Endothelial cell (in vitro differentiated cells): ENCODE measurements at regions not wholly inside any gene's neighbourhood (a gene's known extent, or its start where the extent isn't known, plus 50 kb on each side); places are given as distances from the start of the nearest gene placed in this dataset.

ENCODE experiments used
- DNase-seq: peaks from one replicate; pipeline ENCODE4 v3.0.0; 2021; ENCODE audit warnings: low spot score
- H3K27ac Mint-ChIP-seq: one replicate; pipeline ENCODE4 v1.8.0; 2021; ENCODE audit warnings: mixed read lengths, inconsistent platforms; ENCODE audit not compliant: unreplicated experiment
- H3K27me3 Mint-ChIP-seq: one replicate; pipeline ENCODE4 v1.8.0; 2021; ENCODE audit warnings: mild to moderate bottlenecking, moderate library complexity, mixed read lengths, inconsistent platforms; ENCODE audit not compliant: unreplicated experiment
- H3K36me3 Mint-ChIP-seq: one replicate; pipeline ENCODE4 v1.8.0; 2021; ENCODE audit warnings: mild to moderate bottlenecking, low read depth, mixed read lengths, inconsistent platforms; ENCODE audit not compliant: unreplicated experiment
- H3K4me1 Mint-ChIP-seq: one replicate; pipeline ENCODE4 v1.8.0; 2021; ENCODE audit warnings: mild to moderate bottlenecking, mixed read lengths, inconsistent platforms; ENCODE audit not compliant: unreplicated experiment
- H3K4me3 Mint-ChIP-seq: one replicate; pipeline ENCODE4 v1.8.0; 2021; ENCODE audit warnings: mild to moderate bottlenecking, mixed read lengths, inconsistent platforms; ENCODE audit not compliant: unreplicated experiment
- H3K9me3 Mint-ChIP-seq: one replicate; pipeline ENCODE4 v1.8.0; 2021; ENCODE audit warnings: mixed read lengths, inconsistent platforms; ENCODE audit not compliant: unreplicated experiment
- CTCF ChIP-seq: fragments of 200-600 bp; sonication (generic); IDR thresholded peaks from one replicate; pipeline ENCODE4 v1.5.0; 2021; ENCODE audit warnings: antibody characterized with exemption; ENCODE audit not compliant: unreplicated experiment

GRCh38 chr3:73680391-73681095 lies 55.8 kb upstream of the PDZRN3 start:
- DNase-seq = no peak
- H3K4me1 Mint-ChIP-seq = no peaks in the 10 kb centered on the region
- H3K9me3 Mint-ChIP-seq = no peaks in the 10 kb centered on the region
- TF ChIP-seq CTCF = no peak
- peaks cover under 1% of the 10 kb centered on the region for H3K27me3 Mint-ChIP-seq
- H3K36me3 Mint-ChIP-seq = no peaks in the 10 kb centered on the region
- no peak overlapping the region for H3K27ac Mint-ChIP-seq
- H3K4me3 Mint-ChIP-seq = no peak overlapping the region

DNA sequence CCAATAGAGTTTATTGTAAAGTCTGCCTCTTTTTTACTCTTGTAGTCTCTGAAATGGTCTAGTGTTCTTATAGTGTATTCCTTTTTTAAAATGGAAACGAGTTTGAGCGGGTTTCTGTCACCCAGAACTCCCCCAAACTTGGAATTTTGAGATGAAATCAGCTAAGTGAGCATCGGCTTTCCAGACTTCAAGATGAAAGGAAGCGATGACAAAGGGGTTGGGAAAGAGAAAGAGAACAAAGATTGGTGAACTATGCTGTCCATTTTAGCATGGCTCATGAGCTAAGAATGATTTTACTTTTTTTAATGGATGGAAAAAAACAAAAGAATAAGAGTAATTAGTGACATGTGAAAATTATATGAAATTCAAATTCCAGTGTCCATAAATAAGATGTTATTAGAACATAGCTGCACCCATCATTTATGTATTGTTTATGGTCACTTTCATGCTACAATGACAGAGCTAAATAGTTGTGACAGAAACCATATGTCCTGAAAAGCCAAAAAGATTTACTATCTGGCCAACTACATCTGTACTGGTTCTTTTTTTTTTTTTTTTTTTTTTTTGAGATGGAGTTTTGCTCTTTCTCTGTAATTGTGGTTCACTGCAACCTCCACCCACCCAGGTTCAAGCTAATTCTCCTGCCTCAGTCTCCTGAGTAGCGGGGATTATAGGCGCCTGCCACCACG lies 52.7 kb upstream of the PDZRN3 start:
- H3K4me3 Mint-ChIP-seq = no peak overlapping the region
- no peak for DNase-seq
- H3K27me3 Mint-ChIP-seq = no peaks in the 10 kb centered on the region
- H3K9me3 Mint-ChIP-seq = no peaks in the 10 kb centered on the region
- H3K4me1 Mint-ChIP-seq = peaks cover 4% of the 10 kb centered on the region
- no peaks in the 10 kb centered on the region for H3K36me3 Mint-ChIP-seq
- H3K27ac Mint-ChIP-seq = no peak overlapping the region
- TF ChIP-seq CTCF = no peak
